DND-41 (cell line): ENCODE measurements at regions not wholly inside any gene's neighbourhood (a gene's known extent, or its start where the extent isn't known, plus 50 kb on each side); places are given as distances from the start of the nearest gene placed in this dataset.

Source experiments
- ATAC-seq: fragments of 200-7000 bp; cut with Tn5 transposase; 3 replicates; pipeline ENCODE4 v1.9.1; 2021; ENCODE audit warnings: low read depth; ENCODE audit not compliant: insufficient read depth
- DNase-seq: peaks from one replicate; pipeline ENCODE4 v3.0.0-alpha.2; 2020
- H2AFZ ChIP-seq: 2 replicates; pipeline ENCODE4 v1.6.0; 2012; ENCODE audit warnings: low read depth, low read length
- H3K27ac ChIP-seq: 2 replicates; pipeline ENCODE4 v1.5.1; 2012; ENCODE audit warnings: low read length, inconsistent platforms
- H3K27me3 ChIP-seq: fragments of 200-600 bp; sonication (generic); 2 replicates; pipeline ENCODE4 v1.6.0; 2012; ENCODE audit warnings: low read length, mild to moderate bottlenecking, inconsistent platforms; ENCODE audit not compliant: insufficient read depth, poor library complexity
- H3K36me3 ChIP-seq: 2 replicates; pipeline ENCODE4 v1.5.1; 2012; ENCODE audit warnings: low read length, inconsistent platforms; ENCODE audit not compliant: insufficient read depth
- H3K4me1 ChIP-seq: 2 replicates; pipeline ENCODE4 v1.5.1; 2012; ENCODE audit warnings: mild to moderate bottlenecking, low read length; ENCODE audit not compliant: insufficient read depth
- H3K4me2 ChIP-seq: 2 replicates; pipeline ENCODE4 v1.6.0; 2012; ENCODE audit warnings: mild to moderate bottlenecking, moderate library complexity, low read length, inconsistent platforms; ENCODE audit not compliant: insufficient read depth
- H3K4me3 ChIP-seq, 2 experiments: fragments of 200-600 bp in 1 of 2; shearing (Covaris generic) in 1 of 2; 2 replicates each; pipeline ENCODE4 v1.5.1; 2012 to 2016; ENCODE audit warnings: inconsistent platforms in 2 of 2, low read length in 2 of 2, mild to moderate bottlenecking in 2 of 2, low read depth in 1 of 2, moderate library complexity in 1 of 2
- H3K79me2 ChIP-seq: 2 replicates; pipeline ENCODE4 v1.6.0; 2012; ENCODE audit warnings: low read length, inconsistent platforms; ENCODE audit not compliant: insufficient read depth
- H3K9ac ChIP-seq: 2 replicates; pipeline ENCODE4 v1.6.0; 2012; ENCODE audit warnings: low read depth, mild to moderate bottlenecking, inconsistent platforms, low read length, moderate library complexity
- H3K9me3 ChIP-seq: 2 replicates; pipeline ENCODE4 v1.5.1; 2012; ENCODE audit warnings: low read length, moderate library complexity, mild to moderate bottlenecking, inconsistent platforms; ENCODE audit not compliant: insufficient read depth, severe bottlenecking
- H4K20me1 ChIP-seq: 2 replicates; pipeline ENCODE4 v1.6.0; 2012; ENCODE audit warnings: low read length; ENCODE audit not compliant: insufficient read depth
- EZH2 ChIP-seq: IDR thresholded peaks from 3 replicates; pipeline ENCODE4 v1.6.1; 2012; ENCODE audit warnings: borderline replicate concordance, low read depth, mild to moderate bottlenecking, moderate library complexity, low read length, inconsistent platforms; ENCODE audit not compliant: severe bottlenecking
- TF ChIP-seq, protein P1 (sequence below): IDR thresholded peaks from 2 replicates; pipeline ENCODE4 v1.5.1; 2012; ENCODE audit warnings: borderline replicate concordance, low read length, moderate library complexity, mild to moderate bottlenecking; ENCODE audit not compliant: poor library complexity, severe bottlenecking; ENCODE audit errors: extremely low read depth

DNA sequence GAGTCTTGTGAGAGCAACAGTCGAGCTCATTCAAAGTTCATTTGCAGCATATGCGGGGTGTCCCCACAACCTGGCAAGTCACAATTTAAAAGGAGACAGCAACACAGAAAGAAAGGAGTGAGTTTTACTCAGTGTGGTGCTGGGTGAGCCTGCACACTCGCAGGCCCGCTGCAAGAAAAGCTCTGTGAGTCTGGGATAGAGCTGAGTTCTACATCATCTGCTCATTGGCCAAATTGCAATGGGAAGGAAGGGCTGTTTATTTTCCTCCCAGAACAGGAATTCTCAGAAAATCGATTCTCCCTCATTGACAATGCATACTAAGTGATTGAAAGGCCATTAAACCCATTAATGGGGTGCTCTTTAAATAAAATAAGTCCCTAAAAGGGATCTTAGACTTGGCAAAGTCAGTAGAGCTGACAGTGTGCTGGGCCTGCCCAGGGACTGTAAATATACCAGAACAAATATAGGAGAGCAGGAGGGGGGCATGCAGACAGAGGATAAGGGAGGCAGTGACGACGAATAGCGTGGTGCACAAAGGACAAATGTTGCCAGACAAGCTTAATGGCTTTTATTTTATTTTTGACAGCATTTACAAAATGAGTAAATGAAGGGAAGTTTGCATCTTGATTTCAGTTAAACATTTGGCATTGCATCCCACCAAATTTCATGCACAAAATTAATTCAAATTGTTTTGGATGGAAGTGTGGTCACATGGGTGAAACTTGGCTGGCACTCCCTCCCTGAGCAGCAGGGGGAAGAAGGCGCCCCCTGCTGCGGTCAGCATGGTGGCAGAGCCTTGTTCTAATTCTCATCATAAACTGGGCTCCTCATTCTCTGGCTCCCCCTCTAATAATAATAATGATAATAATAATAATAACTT, 215.7 kb downstream of the SNX10 start:
- no peaks in the 10 kb centered on the region for H4K20me1 ChIP-seq
- peaks cover 11% of the 10 kb centered on the region for H3K27me3 ChIP-seq
- H3K4me2 ChIP-seq: no peak overlapping the region
- H3K9ac ChIP-seq: no peak overlapping the region
- H3K4me3 ChIP-seq: no peak overlapping the region
- no peak overlapping the region for H3K27ac ChIP-seq
- no peaks in the 10 kb centered on the region for H3K79me2 ChIP-seq
- no peaks in the 10 kb centered on the region for H3K4me1 ChIP-seq
- H2AFZ ChIP-seq: no peak overlapping the region
- ATAC-seq (no peak), DNase-seq (no peak)
- H3K9me3 ChIP-seq: no peaks in the 10 kb centered on the region
- TF ChIP-seq, protein P1, sequence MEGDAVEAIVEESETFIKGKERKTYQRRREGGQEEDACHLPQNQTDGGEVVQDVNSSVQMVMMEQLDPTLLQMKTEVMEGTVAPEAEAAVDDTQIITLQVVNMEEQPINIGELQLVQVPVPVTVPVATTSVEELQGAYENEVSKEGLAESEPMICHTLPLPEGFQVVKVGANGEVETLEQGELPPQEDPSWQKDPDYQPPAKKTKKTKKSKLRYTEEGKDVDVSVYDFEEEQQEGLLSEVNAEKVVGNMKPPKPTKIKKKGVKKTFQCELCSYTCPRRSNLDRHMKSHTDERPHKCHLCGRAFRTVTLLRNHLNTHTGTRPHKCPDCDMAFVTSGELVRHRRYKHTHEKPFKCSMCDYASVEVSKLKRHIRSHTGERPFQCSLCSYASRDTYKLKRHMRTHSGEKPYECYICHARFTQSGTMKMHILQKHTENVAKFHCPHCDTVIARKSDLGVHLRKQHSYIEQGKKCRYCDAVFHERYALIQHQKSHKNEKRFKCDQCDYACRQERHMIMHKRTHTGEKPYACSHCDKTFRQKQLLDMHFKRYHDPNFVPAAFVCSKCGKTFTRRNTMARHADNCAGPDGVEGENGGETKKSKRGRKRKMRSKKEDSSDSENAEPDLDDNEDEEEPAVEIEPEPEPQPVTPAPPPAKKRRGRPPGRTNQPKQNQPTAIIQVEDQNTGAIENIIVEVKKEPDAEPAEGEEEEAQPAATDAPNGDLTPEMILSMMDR: no peak
- no peak for TF ChIP-seq EZH2
- no peaks in the 10 kb centered on the region for H3K36me3 ChIP-seq

DNA sequence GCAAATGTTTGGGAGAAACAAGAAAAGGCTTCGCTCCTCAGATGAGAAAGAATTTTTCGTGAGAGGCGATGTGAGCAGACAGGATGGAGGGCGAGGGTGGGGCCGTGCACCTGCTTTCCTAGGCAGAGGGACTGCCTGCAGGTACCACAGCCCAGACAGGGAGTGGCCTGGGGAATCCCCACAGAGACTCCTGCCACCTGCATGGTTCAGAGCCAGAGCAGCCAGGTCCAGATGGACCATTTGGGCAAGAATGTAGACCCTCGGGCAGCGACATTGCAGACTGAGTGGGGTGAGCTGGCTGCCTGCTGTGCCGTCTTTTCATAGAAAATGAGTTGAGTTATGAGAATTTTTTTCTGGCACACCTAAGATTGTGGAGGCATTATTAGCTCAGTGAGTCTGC, 216.8 kb downstream of the SNX10 start:
- no peaks in the 10 kb centered on the region for H3K36me3 ChIP-seq
- H3K27ac ChIP-seq: no peak overlapping the region
- TF ChIP-seq EZH2: no peak
- TF ChIP-seq, protein P1: no peak
- no peaks in the 10 kb centered on the region for H3K4me1 ChIP-seq
- no peaks in the 10 kb centered on the region for H4K20me1 ChIP-seq
- no peak overlapping the region for H3K4me3 ChIP-seq
- no peaks in the 10 kb centered on the region for H3K79me2 ChIP-seq
- peaks cover 10% of the 10 kb centered on the region for H3K27me3 ChIP-seq
- H3K9me3 ChIP-seq: no peaks in the 10 kb centered on the region
- ATAC-seq (no peak), DNase-seq (no peak)
- H3K4me2 ChIP-seq: no peak overlapping the region
- H2AFZ ChIP-seq: no peak overlapping the region
- no peak overlapping the region for H3K9ac ChIP-seq

DNA sequence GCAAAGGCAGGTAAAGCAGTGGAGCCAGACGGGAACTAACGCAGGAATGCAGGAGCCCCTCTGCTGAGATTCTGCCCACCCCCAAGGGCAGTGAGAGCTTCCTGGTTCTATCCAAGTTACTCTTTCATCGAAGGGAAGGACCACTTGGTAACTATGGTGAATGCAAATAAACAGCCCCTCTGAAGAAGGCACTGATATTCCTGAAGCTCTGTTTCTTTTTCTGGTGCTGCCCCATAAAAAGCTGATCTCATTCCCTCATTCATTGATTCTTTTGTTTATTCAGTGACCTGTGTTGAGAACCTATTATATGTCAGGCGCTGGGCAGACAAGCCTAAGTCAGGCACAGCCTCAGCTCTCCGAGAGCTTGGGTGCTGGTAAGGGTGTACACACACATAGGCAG, 217.3 kb downstream of the SNX10 start:
- Histone ChIP-seq H2AFZ (no peak overlapping the region; the same call in 1 of the 2 replicates), H3K9me3 (no peaks in the 10 kb centered on the region), H3K27ac (no peak overlapping the region), H3K9ac (no peak overlapping the region), H3K79me2 (no peaks in the 10 kb centered on the region), H3K27me3 (peaks cover 9% of the 10 kb centered on the region), H3K4me2 (no peak overlapping the region), H3K36me3 (no peaks in the 10 kb centered on the region), H3K4me1 (no peaks in the 10 kb centered on the region), H4K20me1 (no peaks in the 10 kb centered on the region), H3K4me3 (no peak overlapping the region)
- ATAC-seq (no peak), DNase-seq (no peak)
- no peak for TF ChIP-seq EZH2
- TF ChIP-seq, protein P1: no peak
